Peyer's patch (tissue), 4 donors: ENCODE measurements at regions not wholly inside any gene's neighbourhood (a gene's known extent, or its start where the extent isn't known, plus 50 kb on each side); places are given as distances from the start of the nearest gene placed in this dataset.

Source experiments
- POLR2A ChIP-seq, 2 donors: fragments of 450-650 bp; IDR thresholded peaks; one replicate each; pipeline ENCODE4 v1.5.1; 2017; ENCODE audit warnings: antibody characterized with exemption in 2 of 2, mild to moderate bottlenecking in 2 of 2, moderate library complexity in 2 of 2
- TF ChIP-seq, protein P1 (sequence below), 6 experiments: fragments of 450-650 bp in 4 of 6; fragments of 200-600 bp in 2 of 6; sonication (generic) in 1 of 6; IDR thresholded peaks; one replicate each; pipeline ENCODE4 v1.5.1; 2017 to 2019; ENCODE audit warnings: antibody characterized with exemption in 6 of 6, mild to moderate bottlenecking in 3 of 6, moderate library complexity in 1 of 6

GRCh38 chr20:22905658-22906057 lies 129.5 kb upstream of the SSTR4 start:
- TF ChIP-seq, protein P1, sequence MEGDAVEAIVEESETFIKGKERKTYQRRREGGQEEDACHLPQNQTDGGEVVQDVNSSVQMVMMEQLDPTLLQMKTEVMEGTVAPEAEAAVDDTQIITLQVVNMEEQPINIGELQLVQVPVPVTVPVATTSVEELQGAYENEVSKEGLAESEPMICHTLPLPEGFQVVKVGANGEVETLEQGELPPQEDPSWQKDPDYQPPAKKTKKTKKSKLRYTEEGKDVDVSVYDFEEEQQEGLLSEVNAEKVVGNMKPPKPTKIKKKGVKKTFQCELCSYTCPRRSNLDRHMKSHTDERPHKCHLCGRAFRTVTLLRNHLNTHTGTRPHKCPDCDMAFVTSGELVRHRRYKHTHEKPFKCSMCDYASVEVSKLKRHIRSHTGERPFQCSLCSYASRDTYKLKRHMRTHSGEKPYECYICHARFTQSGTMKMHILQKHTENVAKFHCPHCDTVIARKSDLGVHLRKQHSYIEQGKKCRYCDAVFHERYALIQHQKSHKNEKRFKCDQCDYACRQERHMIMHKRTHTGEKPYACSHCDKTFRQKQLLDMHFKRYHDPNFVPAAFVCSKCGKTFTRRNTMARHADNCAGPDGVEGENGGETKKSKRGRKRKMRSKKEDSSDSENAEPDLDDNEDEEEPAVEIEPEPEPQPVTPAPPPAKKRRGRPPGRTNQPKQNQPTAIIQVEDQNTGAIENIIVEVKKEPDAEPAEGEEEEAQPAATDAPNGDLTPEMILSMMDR (IDR thresholded peaks at IDR 0.05) = no peak
- no peak for TF ChIP-seq POLR2A (IDR thresholded peaks at IDR 0.05)
